Mammary epithelial cell (primary cell): ENCODE measurements at regions not wholly inside any gene's neighbourhood (a gene's known extent, or its start where the extent isn't known, plus 50 kb on each side); places are given as distances from the start of the nearest gene placed in this dataset.

Experiments used
- EZH2 ChIP-seq: IDR thresholded peaks from 2 replicates; pipeline ENCODE4 v1.6.1; 2012; ENCODE audit warnings: low read length, inconsistent platforms, borderline replicate concordance
- TF ChIP-seq, protein P1 (sequence below), 2 donors: IDR thresholded peaks in 1 of 2; conservative IDR thresholded peaks in 1 of 2; 2 replicates each; pipeline ENCODE4 v1.5.1; 2011 to 2012; ENCODE audit warnings: inconsistent platforms in 2 of 2, low read length in 2 of 2, mild to moderate bottlenecking in 2 of 2, control low read depth in 1 of 2, low read depth in 1 of 2; ENCODE audit not compliant: insufficient read depth in 1 of 2; ENCODE audit errors: extremely low read depth in 1 of 2

DNA sequence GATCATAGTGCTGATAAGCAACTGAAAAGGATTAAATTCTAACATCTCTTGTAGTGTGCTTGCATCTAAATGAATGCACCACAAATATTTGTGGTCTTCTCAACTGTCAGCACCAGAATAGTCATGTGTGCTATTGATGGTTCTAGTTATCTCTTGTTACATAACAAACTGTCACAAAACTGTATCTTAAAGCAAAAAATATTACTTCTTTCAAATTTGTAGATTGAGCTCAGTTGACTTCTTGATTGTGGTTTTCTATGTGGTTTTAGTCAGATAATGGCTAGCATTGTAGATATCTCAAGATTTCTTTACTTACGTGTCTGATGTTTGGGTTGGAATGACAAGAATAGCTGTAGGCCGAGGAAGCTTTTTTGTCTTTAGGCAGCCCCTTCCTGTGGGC lies 431.3 kb downstream of the SLITRK6 start:
- TF ChIP-seq, protein P1, sequence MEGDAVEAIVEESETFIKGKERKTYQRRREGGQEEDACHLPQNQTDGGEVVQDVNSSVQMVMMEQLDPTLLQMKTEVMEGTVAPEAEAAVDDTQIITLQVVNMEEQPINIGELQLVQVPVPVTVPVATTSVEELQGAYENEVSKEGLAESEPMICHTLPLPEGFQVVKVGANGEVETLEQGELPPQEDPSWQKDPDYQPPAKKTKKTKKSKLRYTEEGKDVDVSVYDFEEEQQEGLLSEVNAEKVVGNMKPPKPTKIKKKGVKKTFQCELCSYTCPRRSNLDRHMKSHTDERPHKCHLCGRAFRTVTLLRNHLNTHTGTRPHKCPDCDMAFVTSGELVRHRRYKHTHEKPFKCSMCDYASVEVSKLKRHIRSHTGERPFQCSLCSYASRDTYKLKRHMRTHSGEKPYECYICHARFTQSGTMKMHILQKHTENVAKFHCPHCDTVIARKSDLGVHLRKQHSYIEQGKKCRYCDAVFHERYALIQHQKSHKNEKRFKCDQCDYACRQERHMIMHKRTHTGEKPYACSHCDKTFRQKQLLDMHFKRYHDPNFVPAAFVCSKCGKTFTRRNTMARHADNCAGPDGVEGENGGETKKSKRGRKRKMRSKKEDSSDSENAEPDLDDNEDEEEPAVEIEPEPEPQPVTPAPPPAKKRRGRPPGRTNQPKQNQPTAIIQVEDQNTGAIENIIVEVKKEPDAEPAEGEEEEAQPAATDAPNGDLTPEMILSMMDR (conservative IDR thresholded peaks at IDR 0.05 in 1 of 2, IDR thresholded peaks at IDR 0.05 in 1 of 2; ENCODE audit: extremely low read depth in 1 of 2, insufficient read depth in 1 of 2, low read depth in 1 of 2, low read length in 2 of 2), result no peak
- TF ChIP-seq EZH2, result no peak
